GM12865 (cell line): ENCODE measurements at regions not wholly inside any gene's neighbourhood (a gene's known extent, or its start where the extent isn't known, plus 50 kb on each side); places are given as distances from the start of the nearest gene placed in this dataset.

Source experiments
- DNase-seq: peaks from one replicate; pipeline ENCODE4 v3.0.0; 2010; ENCODE audit warnings: low read depth
- H3K4me3 ChIP-seq: 2 replicates; pipeline ENCODE4 v1.5.1; 2011; ENCODE audit warnings: mild to moderate bottlenecking, low read depth, low read length, control low read depth
- TF ChIP-seq, protein P1 (sequence below): IDR thresholded peaks from 2 replicates; pipeline ENCODE4 v1.5.1; 2011; ENCODE audit warnings: low read length, control low read depth, low read depth, inconsistent platforms; ENCODE audit not compliant: insufficient read depth; ENCODE audit errors: missing control alignments

DNA sequence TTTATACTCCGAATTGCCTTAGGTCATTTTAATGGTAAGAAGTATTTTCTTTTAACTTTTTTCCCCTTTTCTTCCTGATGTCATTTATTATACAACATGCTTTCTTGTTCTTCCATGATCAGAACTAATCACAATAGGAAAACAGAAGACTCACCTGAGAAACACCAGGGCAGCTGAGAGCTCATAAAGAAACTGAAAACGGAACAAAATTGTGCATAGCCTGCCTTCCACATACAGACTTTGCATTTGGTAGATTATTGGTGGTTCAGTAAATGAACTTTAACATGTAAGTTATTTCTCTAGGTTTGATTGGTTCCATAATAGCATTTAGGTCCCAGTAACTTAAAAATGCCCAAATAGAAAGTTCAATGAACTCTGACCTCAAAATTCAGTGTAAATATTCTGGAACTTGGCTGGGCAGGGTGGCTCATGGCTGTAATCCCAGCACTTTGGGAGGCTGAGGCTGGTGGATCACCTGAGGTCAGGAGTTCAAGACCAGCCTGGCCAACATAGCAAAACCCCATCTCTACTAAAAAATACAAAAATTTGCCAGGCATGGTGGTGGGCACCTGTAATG, 161.1 kb upstream of the DTNBP1 start:
- DNase-seq: peak; percentile 45
- H3K4me3 ChIP-seq: no peak overlapping the region
- TF ChIP-seq, protein P1, sequence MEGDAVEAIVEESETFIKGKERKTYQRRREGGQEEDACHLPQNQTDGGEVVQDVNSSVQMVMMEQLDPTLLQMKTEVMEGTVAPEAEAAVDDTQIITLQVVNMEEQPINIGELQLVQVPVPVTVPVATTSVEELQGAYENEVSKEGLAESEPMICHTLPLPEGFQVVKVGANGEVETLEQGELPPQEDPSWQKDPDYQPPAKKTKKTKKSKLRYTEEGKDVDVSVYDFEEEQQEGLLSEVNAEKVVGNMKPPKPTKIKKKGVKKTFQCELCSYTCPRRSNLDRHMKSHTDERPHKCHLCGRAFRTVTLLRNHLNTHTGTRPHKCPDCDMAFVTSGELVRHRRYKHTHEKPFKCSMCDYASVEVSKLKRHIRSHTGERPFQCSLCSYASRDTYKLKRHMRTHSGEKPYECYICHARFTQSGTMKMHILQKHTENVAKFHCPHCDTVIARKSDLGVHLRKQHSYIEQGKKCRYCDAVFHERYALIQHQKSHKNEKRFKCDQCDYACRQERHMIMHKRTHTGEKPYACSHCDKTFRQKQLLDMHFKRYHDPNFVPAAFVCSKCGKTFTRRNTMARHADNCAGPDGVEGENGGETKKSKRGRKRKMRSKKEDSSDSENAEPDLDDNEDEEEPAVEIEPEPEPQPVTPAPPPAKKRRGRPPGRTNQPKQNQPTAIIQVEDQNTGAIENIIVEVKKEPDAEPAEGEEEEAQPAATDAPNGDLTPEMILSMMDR: no peak

DNA sequence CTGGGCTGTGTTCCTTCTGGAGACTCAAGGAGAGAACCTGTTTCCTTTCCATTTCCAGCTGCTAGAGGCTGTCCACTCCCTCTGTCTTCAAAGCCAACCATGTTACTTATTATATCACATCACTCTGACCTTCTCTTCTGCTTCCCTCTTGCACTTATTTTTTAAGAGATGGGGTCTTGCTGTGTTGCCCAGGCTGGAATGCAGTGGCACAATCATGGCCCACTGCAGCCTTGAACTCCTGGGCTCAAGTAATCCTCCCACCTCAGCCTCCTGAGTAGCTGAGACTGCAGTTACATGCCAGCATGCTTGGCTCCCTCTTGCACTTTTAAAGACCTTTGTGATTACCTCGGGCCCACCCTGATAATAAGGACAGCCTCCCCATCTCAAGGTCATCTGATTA, 160.0 kb upstream of the DTNBP1 start:
- no peak overlapping the region for H3K4me3 ChIP-seq
- TF ChIP-seq, protein P1: no peak
- no peak for DNase-seq

DNA sequence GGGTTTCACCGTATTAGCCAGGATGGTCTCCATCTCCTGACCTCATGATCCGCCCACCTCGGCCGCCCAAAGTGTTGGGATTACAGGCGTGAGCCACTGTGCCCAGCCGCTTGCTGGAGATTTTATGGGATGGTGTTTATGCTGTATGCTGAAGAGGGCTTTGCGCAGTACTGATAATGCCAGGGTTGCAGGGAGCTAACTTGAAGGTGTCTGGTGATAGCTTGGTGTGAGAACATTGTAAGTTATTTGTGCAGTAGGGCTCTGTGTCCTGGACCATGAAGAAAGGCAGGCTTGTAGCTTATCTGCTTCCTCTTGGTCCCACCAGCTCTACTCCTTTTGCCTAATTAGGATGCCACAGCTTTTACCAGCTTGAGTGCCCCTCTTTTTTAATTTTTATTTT, 157.0 kb upstream of the DTNBP1 start:
- TF ChIP-seq, protein P1: no peak
- DNase-seq: no peak
- H3K4me3 ChIP-seq: no peak overlapping the region

- no peak overlapping the region for H3K4me3 ChIP-seq
- DNase-seq: no peak
- TF ChIP-seq, protein P1: no peak
Measured at GRCh38 chr6:15819226-15819625, 156.4 kb upstream of the DTNBP1 start.

DNA sequence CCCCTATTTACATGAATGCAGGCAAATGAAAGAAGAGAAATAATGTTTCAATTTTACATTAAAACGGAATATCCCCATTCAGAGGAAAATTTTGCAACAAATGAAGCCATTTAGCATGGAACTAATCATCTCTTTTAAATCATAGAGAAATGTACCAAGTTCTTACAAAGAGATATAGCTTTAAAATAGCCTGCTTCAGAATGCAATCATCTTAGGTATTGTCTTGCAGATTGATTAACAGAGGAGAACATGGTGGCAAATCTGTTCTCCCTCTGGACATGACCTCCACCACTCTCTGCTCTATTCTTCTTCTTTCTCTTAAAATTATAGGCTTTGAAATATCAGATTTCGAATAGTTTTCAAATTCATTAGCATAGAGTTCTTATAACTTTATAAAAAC, 155.7 kb upstream of the DTNBP1 start:
- DNase-seq: no peak
- TF ChIP-seq, protein P1: no peak
- no peak overlapping the region for H3K4me3 ChIP-seq

DNA sequence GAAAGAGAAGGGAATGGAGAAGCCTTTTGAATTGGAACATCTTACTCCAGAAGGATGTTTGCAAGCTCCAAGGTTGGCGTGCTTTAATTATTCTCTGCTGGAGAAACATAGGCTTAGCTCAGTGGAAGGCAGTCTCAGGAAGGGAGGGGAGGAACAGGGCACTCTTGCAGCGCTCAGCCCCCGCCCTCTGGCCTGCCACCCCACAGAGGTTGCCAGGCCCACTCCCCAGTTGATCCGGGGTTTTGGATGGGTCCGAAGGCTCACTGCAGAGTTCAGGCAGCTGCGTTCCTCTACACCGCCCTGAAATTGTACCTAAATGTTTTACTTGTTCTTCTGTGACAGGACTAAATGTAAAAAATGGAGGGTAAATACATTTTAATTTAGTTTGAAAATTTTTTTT, 155.2 kb upstream of the DTNBP1 start:
- TF ChIP-seq, protein P1: no peak
- no peak for DNase-seq
- H3K4me3 ChIP-seq: no peak overlapping the region

GRCh38 chr6:15817100-15817499, 154.3 kb upstream of the DTNBP1 start:
- no peak for DNase-seq
- TF ChIP-seq, protein P1: no peak

More at GRCh38 chr6:15817100-15817499, 154.3 kb upstream of the DTNBP1 start:
- H3K4me3 ChIP-seq: no peak overlapping the region
